T-helper 2 cell treated with Interferon-gamma antibody and Interleukin-4, amounts not matched to agents 100 ng/mL and 5 ng/mL, for 36 hours (primary cell): ENCODE measurements at regions not wholly inside any gene's neighbourhood (a gene's known extent, or its start where the extent isn't known, plus 50 kb on each side); places are given as distances from the start of the nearest gene placed in this dataset.

ENCODE experiments used
- intact Hi-C: fragments of 100-400 bp; cut with micrococcal nuclease; formaldehyde crosslinking; loops from one replicate; pipeline ENCODE4 v1.15.1; 2023

DNA sequence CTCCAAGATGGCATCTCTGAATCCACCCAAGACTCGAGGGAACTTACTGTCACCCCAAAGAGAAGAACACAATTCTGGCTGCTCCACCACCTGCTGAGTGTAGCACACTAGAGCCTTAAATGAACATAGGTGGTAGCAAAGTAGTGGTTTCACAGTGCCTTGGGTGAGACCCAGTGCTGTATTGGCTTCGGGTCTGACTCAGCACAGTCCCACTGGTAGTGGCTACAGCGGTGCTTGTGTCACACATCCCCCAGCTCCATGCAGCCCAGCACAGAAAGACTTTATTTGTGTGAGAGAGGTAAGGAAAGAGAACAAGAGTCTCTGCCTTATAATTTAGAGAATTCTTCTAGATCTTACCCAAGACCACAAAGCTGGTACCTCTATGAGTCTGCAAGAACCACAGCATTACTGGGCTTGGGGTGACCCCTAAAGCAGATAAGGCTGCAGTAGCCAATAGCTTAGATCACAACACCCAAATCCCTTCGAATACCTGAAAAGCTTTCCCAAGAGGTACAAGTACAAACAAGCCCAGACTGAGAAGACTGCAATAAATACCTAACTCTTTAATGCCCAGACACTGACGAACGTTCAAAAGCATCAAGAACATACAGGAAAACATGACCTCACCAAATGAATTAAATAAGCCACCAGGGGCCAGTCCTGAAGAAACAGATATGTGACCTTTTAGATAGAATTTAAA, 83.3 kb upstream of the SLC38A4 start:
- intact Hi-C loops: no loop called here

DNA sequence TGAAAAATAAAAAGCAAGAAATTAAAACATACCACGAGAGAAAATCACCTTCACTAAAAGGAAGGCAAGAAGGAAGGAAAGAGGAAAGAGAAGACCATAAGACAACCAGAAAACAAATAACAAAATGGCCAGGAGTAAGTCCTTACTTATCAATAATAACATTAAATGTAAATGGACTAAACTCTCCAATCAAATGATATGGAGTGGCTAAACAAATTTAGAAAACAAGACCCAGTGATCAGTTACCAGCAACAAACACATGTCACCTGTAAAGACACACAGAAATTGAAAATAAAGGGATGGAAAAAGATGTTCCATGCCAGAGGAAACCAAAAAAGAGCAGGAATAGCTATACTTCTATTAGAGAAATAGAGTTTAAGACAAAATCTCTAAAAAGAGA, 85.0 kb upstream of the SLC38A4 start:
- intact Hi-C loops: no loop called here

DNA sequence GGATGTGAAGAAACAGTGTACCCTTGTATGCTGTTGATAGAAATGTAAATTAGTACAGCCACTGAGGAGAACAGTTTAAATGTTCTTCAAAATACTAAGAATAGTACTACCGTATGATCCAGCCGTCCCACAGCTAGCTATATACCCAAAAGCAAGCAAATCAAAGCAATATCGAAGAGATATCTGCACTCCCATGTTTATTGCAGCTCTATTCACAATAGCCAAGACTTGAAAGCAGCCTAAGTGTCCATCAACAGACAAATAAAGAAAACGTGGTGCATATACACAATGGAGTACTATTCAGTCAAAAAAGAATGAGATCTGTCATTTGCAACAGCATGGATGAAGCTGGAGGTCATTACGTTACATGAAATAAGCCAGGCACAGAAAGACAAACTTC, 88.5 kb upstream of the SLC38A4 start:
- intact Hi-C loops: no loop called here

DNA sequence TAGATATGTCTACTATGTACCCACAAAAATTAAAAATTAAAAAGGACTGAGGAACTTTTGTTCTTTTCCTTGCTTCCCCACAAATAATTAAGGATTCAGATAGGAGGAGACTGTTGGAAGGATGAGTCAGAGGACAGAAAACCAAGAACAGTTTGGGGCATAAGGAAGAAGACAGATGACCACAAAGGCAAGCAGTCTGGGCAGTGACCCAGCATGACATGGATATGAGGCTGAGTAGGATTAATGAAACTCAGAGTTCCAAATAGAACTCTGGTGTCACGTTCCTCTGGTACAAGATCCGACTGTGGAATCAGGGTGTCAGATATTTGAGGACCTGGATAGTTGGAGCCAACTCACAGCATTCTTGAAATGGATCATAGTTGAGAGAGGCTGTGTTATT, 89.3 kb upstream of the SLC38A4 start:
- intact Hi-C loops: no loop called here

DNA sequence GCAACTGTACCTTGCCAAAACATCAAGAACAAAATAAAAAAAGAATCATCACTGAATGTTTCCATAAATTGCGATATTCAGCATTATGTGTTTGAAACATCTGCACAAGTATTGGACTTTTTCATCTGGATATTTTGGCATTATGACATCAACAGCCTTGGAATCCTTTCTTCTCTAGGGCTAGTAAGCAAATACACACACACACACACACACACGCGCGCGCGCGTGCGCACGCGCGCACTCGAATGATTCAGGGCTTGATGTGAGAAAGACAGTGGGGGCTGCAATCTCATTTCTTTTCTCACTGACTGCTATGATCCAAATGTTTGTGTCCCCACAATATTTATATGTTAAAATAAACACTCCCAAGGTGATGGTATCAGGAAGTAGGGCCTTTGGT, 90.0 kb upstream of the SLC38A4 start:
- intact Hi-C loops: no loop called here

DNA sequence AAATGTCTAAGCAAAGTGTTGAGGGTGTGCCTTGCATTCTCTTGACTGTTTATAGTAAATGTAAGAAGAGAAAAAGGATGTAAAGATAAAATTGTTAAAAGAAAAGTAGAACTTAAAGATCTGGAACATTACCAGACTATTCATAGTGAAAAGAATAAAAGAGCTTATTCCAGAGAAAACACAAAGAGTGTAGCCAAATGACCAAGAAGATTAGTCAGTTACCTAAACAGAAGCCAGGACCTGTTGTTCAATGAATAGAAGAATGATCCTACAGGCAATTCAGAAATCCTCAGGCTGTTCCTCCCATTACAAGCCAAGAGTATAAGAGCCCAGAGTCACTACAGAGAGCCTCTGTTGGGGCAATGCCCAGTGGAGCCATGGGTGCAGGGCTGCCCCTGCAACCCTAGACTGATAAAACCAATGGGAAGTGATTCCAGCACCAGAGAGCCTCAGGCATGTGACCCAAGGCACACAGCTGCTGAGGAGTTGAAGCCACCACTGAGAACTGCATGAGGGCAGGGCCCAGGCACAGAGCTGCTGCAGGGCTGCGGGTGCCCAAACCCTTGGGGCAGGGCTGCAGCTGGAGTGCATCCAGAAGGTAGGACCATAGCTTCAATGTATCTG, 91.1 kb upstream of the SLC38A4 start:
- intact Hi-C loops: no loop called here

DNA sequence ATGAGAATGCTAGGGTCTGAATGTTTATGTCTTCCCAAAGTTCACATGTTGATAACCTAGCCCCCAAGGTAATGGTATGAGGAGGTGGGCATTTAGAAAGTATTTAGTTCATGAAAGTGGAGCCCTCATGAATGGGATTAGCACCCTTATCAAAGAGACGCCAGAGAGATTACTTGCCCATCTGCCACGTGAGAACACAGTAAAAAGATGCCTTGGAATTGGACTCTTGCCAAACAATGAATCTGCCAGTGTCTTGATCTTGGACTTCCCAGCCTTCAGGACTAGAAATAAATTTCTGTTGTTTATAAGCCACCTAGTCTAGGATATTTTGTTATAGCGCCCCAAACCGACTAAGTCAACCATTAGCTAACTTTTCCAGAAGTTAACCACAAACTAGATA, 92.0 kb upstream of the SLC38A4 start:
- intact Hi-C loops: no loop called here

DNA sequence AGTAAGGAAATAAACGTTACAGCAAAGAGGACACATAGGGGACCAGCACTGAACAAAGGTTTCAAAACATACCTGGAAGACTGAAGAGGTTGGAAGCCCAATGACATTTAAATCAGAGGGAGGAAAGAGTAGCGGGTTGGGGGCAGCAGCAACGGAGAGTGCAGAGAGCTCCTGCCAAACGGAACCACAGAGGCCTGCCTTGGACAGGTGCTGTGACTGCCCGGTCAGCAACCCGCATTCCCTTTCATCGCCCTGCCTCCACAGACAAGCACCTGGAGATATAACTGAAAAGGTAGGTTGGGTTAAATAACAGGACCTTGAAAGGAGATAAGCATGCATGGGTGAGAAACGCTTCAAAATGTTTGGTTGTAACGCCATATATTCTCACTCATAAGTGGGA, 92.8 kb upstream of the SLC38A4 start:
- intact Hi-C loops: no loop called here

DNA sequence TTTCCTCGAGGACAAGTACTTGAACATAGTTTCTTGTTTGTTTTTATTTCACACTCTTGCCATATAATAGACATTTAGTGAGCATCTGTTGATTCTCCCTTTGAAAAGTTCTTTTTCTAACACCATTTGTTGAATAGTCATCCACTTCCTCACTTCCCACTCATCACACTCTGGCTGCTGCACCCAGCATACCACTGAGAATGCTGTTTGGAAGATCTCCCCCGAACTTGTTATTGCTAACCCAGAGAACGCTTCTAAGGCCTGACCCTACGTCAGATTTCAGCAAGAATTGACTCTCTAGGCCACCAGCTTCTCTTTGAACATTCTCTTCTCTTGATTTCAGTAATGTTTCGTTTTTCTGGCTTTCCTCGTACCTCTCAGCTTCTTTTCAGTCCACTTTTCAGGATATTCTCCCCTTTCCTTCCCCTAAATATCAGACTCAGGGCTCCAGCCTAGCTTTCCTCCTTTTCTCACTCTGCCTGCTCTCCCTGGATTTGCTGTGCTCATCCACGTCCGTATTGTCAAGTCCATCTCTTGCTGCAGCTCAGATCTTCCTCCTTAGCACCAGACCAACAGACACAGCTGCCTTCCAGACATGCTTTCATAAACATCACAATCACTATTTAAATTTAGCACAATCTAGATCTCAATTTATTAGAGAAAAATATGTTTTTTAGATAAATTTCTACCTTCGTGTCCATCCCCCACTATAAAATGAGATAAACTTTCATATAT, 94.0 kb upstream of the SLC38A4 start:
- intact Hi-C loops: no loop called here

DNA sequence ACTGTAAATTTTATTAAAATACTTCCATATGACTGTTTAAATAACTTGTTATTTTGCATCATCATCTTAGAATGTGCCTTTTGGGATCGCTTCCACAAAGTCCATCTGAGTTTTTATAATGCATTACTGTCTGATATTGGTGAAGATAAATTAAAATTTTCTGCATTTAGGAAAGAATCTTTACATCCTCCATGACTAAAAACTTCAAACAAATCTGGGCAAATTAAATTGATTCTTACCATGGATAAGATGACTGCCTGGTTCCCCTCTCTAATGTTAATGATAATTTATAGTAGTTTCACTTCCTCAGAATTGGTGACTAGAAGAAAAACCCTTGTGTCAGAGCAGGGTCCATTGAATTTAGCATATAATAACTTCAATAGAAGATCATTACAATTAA, 94.7 kb upstream of the SLC38A4 start:
- intact Hi-C loops: no loop called here

DNA sequence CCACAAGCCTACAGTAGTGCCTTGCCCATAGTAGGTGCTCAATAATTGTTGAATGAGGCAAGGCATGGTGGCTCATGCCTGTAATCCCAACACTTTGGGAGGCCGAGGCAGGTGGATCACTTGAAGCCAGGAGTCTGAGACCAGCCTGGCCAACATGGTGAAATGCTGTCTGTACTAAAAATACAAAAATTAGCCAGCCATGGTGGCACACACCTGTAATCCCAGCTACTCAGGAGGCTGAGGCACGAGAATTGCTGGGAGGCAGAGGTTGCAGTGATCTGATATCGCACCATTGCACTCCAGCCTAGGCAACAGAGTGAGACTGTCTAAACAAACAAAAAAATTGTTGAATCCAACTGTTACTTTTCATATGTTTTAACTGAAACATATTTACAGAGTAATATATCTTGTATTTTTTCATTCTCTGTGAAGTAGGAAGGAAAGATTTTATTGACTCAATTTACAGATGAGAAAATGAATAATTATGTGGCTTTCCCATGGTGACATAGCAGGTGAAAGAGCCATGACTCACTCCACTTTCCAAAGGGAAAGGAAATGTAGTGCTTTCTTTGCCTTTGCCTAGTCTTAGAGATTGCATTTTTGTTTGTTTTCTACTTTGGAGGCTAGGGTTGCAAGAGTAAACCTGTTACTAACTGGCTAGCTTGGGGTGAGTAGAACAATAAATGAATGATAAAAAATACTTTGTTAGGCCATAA, 95.4 kb upstream of the SLC38A4 start:
- intact Hi-C loops: no loop called here

DNA sequence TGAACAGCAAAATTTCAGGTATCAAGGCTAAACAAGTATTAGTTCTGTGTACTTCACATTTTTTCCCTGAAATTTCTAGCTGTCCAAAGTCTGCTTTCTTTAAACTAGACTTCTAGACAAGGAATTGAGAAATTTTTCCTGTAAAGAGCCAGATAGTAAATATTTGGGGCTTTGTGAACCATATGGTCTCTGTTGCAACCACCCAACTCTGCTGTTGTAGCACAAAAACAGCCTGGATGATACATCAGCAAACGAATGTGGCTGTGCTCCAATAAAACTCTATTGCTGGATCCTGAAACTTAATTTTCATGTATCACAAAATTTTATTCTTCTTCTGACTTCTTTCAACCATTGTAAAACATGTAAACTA, 96.0 kb upstream of the SLC38A4 start:
- intact Hi-C loops: no loop called here

DNA sequence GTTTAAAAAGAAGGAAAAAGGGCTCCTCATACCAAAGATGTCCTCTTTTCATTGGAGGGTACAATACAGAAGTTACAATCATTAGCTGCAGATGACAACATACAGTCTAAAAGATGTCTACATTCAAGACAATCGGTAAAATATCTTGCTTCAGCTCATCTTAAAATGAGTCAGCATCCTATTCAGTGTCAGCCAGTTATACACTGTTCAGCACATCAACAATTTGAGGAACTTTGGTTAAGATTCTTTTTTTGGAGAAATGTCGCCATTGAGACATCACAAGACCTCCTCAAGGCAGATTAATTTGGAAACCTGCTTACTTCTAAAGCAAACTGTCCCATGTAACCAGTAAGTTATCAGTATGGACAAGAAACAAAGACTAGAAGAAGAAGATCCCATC, 100.7 kb upstream of the SLC38A4 start:
- intact Hi-C loops: no loop called here

DNA sequence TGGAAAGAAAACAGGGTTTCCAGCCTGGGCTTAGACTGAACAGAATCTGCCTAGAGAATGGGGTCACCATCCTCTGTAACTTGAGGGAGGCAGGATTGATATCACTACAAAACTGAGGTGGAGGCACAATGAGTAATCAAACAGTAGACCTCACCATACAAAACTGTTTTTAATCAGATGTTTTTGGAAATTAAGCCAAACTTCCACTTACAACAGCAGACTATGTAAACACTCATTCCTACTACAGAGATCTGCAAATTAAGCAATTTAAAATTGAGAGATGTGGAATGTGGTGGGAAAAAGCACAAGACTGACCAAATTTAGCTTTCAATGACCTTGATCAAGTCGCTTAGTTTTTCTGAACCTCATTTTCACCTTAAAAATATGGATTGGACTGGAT, 104.3 kb upstream of the SLC38A4 start:
- intact Hi-C loops: no loop called here

DNA sequence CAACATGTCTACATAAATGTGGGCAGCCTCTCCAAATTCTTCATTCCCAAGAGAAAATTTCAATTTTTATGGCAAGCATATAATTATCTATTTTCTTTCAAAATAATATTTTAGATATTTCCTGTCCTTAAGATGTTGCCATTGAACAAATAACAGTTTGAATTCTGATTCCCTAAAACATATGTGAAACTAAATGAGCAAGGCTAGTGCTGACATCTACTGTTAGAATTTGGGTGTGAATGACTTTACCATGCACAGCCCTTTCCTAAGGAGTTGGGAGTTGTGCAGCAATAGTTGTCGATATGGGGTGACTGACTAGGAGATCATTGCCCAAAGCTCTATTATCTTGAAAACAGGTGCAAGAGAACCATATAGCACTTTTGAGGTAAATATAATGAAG, 108.2 kb upstream of the SLC38A4 start:
- intact Hi-C loops: no loop called here

DNA sequence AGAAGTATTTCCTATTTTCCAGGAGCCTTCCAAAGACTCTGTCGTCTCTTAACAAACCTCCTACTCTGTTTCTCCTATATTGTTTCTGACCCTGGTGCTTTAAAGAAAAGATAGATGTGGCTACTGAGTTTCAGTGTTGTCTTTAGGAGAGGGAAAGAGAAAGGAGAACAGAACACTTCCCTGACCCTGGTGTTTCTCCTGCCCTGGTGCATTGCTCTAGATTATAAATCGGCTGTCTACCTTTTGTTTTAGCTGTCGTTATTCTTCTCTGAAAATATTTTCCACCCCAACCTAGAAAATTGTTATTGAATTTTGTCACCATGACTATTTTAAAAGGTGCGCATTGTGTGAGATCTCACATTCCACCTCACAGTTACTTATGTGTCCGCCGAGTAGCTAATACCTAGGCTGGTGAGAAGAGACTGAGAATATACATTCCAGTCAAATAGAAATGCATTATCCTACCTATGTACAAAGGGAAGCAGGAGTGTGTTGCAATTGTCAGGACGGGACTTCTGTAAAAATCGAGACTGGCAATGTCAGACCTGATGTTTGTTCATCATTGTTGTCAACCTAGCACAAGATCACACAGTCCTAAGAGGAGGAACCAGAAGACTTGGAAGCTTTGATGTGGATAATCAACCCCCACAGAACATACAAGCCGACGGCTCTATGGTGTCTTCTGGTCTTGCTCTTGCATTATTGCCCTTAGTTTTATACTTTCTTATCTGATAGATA, 108.7 kb upstream of the SLC38A4 start:
- intact Hi-C loops: no loop called here

DNA sequence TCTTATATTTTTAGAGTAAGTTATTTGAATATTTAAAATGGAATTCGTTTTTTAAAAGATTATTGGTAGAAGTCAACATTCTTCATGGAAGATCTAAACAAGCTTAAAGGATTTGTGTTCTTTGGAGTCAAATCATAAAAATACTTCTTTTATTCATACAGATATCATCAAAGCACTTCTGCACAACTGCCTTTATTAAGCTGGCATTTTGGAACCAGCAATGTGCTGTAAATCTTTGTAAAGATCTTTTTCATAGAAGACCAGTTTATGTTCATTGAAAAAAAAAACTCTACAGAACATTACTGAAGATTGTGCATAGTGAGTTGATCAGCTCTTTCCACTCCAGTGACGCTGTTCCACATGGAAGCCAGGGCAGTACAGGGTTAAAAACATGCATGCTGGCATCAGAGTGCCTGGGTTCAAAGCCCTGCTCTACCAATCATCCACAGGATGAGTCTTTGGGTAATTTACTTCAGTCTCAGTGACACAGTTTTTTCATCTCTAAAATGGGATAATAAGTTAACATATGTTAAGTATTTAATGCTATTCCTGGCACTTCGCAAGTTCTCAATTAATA, 109.6 kb upstream of the SLC38A4 start:
- intact Hi-C loops: no loop called here

DNA sequence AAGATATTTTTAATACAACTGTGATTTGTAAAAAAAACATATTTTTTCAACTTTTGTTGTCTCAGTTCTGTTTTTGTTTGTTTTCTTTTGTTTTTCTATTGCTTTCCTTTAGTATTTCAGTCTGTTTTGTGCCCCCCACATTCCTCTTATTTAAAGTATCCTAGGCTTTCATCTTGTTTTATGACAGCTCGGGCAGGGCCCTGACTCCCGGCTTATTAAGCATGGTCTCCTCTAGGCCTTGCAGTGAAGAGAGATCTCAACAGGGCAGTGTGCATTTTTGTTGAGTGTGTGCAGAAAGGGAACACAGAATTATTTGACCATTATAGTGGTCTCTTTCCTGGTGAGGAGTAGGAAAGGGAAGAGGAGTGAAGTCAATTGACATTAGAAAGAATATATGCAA, 110.2 kb upstream of the SLC38A4 start:
- intact Hi-C loops: no loop called here

DNA sequence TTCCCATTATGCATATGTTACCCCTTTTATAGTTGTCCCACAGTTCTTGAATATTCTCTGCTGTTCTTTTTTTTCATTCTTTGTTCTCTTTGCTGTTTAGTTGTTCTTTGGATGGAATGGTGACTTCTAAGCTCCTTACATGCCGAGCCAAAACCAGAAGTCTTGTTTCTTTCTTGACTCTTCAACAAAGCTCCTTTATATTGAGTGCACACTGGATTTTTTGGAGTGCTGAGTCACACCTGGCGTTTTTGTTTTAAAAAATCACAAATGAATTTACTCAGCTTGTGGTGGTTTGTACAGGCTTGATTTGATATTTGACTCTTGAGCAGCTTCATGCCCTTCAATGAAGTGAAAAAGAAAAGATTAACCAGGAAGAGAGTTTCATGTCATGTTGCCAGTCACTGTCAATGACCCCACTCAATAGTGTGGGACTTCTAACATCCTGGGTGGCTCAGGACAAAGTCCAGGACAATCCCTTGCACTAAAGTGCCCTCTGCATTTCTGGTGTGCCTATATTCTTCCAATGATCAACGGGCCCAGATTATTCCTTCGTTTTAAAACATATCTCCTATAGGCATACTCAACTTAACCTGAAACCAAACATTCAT, 112.4 kb upstream of the SLC38A4 start:
- intact Hi-C loops: no loop called here

DNA sequence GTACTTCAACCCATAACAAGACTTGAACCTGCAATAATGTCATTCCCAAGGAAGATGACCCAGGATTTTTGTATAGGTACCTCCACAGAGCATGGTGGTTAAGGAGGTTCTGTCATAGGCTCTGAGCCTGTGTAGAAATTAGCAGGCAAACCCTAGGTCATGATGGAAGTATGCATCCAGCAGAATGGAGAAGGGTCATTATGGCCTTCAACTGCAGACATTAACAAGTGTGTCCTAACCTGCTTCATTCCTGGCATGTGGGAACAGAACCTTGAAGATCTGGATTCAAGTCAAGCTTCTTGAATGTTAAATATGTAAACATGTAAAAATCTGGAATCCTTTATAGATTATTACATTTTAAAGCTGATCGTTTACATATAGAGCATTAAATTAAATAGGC, 116.2 kb upstream of the SLC38A4 start:
- intact Hi-C loops: no loop called here

DNA sequence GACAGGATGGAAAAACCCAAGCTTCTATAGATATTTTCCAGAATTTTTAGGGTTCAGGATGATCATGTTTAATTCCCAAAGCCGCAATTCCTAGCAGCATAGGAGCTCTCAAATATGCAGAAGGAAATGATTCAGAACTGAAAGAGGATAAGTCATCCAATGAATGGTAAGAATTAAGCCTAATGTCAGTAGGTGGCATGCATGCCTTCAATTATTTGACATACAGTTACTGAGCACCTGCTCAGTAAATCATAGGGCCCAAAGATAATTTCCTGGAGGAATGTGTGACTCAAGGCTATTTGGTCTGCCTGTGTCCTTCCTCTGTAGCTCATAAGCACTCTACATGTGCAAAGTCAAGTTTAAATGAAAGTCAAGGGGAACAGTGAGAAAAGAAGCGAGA, 116.8 kb upstream of the SLC38A4 start:
- intact Hi-C loops: no loop called here
